ENCODE measurements at regions not wholly inside any gene's neighbourhood (a gene's known extent, or its start where the extent isn't known, plus 50 kb on each side); places are given as distances from the start of the nearest gene placed in this dataset.

DNA sequence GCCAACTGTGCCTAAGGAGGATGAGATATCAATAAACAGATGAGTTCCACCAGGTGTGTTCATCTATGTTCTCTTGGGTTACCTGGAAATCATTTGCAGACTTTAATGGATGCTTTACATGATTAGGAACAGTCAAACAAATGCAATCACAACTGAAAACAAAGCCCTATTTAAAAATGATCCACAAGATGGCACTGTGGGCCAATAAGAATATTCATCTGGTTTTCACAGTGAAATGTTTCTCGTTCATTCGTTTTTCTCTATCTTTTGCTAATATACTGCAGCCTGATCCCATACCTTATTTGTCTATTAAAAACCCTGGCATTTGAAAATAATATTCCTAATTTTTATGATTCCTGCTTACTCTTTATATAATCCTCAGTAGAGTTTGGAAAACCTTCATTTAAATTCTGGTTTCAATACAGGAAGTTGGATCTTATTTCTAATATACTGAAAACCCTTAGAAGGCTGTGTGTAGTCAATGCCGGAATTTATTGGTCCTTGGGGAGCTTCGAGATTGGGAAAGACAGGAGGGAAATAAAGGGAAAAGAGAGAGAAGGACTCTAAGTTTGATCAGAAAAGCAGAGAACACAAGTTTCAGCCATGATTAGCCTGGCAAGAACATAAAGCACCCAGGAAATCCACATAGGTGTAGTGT, 63.8 kb upstream of the TAPT1 start:
- Histone ChIP-seq H3K27ac (no peak overlapping the region), H3K4me3 (peak overlapping the region in 1 of 10 donors; percentile 2), H3K9me3 (no peaks in the 10 kb centered on the region), H3K27me3 (peaks cover 0 to 33% (median 10%) of the 10 kb centered on the region in 7 donors), H3K36me3 (no peaks in the 10 kb centered on the region), H3K4me1 (peaks cover 0 to 15% (median 0%) of the 10 kb centered on the region in 9 donors)
- 10 to 12% methylated on average over 4 of the region's 4 CpGs for WGBS, 2 donors
- intact Hi-C loops (cut with DNase I) = loop anchor here (1.0 to 10.0 kb wide), 16 partner anchors 152 to 1187 kb away; no protein-coding TSS in a partner anchor
- peak in 1 of 8 donors; percentile 49 for ATAC-seq
- DNase-seq = peak in 1 of 2 donors; percentile 14
- TF ChIP-seq, protein P1, sequence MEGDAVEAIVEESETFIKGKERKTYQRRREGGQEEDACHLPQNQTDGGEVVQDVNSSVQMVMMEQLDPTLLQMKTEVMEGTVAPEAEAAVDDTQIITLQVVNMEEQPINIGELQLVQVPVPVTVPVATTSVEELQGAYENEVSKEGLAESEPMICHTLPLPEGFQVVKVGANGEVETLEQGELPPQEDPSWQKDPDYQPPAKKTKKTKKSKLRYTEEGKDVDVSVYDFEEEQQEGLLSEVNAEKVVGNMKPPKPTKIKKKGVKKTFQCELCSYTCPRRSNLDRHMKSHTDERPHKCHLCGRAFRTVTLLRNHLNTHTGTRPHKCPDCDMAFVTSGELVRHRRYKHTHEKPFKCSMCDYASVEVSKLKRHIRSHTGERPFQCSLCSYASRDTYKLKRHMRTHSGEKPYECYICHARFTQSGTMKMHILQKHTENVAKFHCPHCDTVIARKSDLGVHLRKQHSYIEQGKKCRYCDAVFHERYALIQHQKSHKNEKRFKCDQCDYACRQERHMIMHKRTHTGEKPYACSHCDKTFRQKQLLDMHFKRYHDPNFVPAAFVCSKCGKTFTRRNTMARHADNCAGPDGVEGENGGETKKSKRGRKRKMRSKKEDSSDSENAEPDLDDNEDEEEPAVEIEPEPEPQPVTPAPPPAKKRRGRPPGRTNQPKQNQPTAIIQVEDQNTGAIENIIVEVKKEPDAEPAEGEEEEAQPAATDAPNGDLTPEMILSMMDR (IDR thresholded peaks at IDR 0.05) = peak; percentile 46 to 85 (median 73)

DNA sequence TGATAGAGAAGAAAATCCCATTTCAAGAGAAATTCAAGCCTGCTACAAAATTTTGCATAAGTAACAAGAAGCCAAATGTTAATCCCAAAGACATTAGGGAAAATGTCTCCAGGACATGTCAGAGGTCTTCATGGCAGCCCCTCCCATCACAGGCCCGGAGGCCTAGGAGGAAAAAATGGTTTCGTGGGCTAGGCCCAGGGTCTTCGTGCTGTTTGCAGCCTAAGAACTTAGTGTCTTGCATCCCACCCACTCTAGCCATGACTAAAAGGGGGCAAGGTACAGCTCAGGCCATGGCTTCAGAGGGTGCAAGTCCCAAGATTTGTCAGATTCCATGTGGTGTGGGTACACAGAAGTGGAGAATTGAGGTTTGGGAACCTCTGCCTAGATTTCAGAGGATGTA, 57.8 kb upstream of the TAPT1 start:
- Histone ChIP-seq H3K27ac (no peak overlapping the region), H3K4me1 (no peaks in the 10 kb centered on the region), H3K9me3 (peaks cover 0 to 16% (median 0%) of the 10 kb centered on the region in 11 donors), H3K4me3 (no peak overlapping the region), H3K36me3 (no peaks in the 10 kb centered on the region), H3K27me3 (peaks cover 0 to 30% (median 7%) of the 10 kb centered on the region in 7 donors)
- ATAC-seq (no peak), DNase-seq (no peak)
- intact Hi-C loops (cut with DNase I) = loop anchor here in 2 of 10 donors (2.0 to 10.0 kb wide), 2 partner anchors 149 to 1181 kb away; no protein-coding TSS in a partner anchor
- TF ChIP-seq, protein P1 (IDR thresholded peaks at IDR 0.05) = no peak
- 80 to 98% methylated on average over 3 of the region's 3 CpGs for WGBS, 2 donors

DNA sequence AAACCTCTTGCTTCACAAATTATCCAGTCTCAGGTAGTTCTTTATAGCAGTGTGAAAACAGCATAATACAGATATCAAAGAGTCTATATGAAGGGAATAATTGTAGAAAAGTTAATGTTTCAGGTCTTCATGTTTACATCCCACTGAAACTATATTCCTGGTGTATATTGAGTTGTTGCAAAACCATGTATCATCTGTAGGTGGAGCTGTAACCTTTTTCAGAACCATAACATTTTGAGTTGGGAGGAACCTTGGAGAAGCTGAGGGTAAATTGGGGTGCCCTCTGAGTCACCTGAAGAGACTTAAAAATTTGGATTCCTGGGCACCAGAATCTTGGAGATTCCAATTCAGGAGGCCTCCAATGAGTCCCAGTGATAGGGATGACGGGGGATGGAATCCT, 51.9 kb upstream of the TAPT1 start:
- Histone ChIP-seq H3K4me1 (no peaks in the 10 kb centered on the region), H3K27ac (no peak overlapping the region), H3K27me3 (peaks cover 0 to 6% (median 0%) of the 10 kb centered on the region in 7 donors), H3K36me3 (no peaks in the 10 kb centered on the region), H3K4me3 (no peak overlapping the region), H3K9me3 (peaks cover 0 to 20% (median 3%) of the 10 kb centered on the region in 11 donors)
- whole genome bisulfite sequencing, 2 donors = 85 to 93% methylated on average over 1 of the region's 1 CpG
- ATAC-seq (no peak), DNase-seq (no peak)
- intact Hi-C loops (cut with DNase I) = loop anchor here in 1 of 10 donors (5.0 kb wide), 1 partner anchor 1174 kb away; no protein-coding TSS in a partner anchor
- TF ChIP-seq, protein P1 (IDR thresholded peaks at IDR 0.05) = peak in 3 of 9 donors; percentile 14 to 32 (median 26)
